Thoracic aorta (tissue), 2 donors: ENCODE measurements at regions not wholly inside any gene's neighbourhood (a gene's known extent, or its start where the extent isn't known, plus 50 kb on each side); places are given as distances from the start of the nearest gene placed in this dataset.
A peak's percentile ranks its signal among the peaks of the same experiment; 100 is the strongest.

Experiments used
- ATAC-seq: fragments of 150-250 bp; one replicate; pipeline ENCODE4 v1.8.0; 2017; ENCODE audit warnings: low read depth; ENCODE audit not compliant: insufficient number of reproducible peaks, low FRiP score
- DNase-seq: peaks from one replicate; pipeline ENCODE4 v3.0.0-alpha.2; 2020; ENCODE audit warnings: low spot score
- H3K27ac ChIP-seq, 2 donors: fragments of 200-600 bp; sonication (generic); 1 replicate in 1 of 2; 2 replicates in 1 of 2; pipeline ENCODE4 v1.5.1; 2016; ENCODE audit warnings: mild to moderate bottlenecking in 2 of 2, moderate library complexity in 2 of 2
- H3K27me3 ChIP-seq: fragments of 200-600 bp; sonication (generic); replicated peaks from 2 replicates; pipeline ENCODE4 v1.6.0; 2016; ENCODE audit warnings: mild to moderate bottlenecking; ENCODE audit not compliant: insufficient read depth
- H3K36me3 ChIP-seq: fragments of 200-600 bp; sonication (generic); one replicate; pipeline ENCODE4 v1.5.1; 2016
- H3K4me1 ChIP-seq, 2 donors: fragments of 200-600 bp; sonication (generic); 1 replicate in 1 of 2; 2 replicates in 1 of 2; pipeline versions ENCODE4 v1.5.1 to v1.6.0; 2016; ENCODE audit warnings: low read depth in 2 of 2, mild to moderate bottlenecking in 1 of 2; ENCODE audit not compliant: control insufficient read depth in 1 of 2
- H3K4me3 ChIP-seq: fragments of 200-600 bp; sonication (generic); 2 replicates; pipeline ENCODE4 v1.5.1; 2016; ENCODE audit warnings: mild to moderate bottlenecking
- H3K9me3 ChIP-seq: fragments of 200-600 bp; sonication (generic); 2 replicates; pipeline ENCODE4 v1.5.1; 2016
- CTCF ChIP-seq: fragments of 200-600 bp; sonication (generic); IDR thresholded peaks from one replicate; pipeline ENCODE4 v1.5.1; 2019; ENCODE audit warnings: antibody characterized with exemption

- Histone ChIP-seq H3K4me1 (peaks cover 3 to 16% of the 10 kb centered on the region in 2 donors), H3K36me3 (no peaks in the 10 kb centered on the region), H3K27me3 (no peaks in the 10 kb centered on the region), H3K9me3 (no peaks in the 10 kb centered on the region), H3K4me3 (no peak overlapping the region), H3K27ac (no peak overlapping the region)
- ATAC-seq: no peak
- no peak for DNase-seq
- no peak for TF ChIP-seq CTCF
Observed at GRCh38 chr14:101075801-101076413, 172.4 kb upstream of the RTL1 start.

- Histone ChIP-seq H3K36me3 (no peaks in the 10 kb centered on the region), H3K27ac (no peak overlapping the region), H3K9me3 (no peaks in the 10 kb centered on the region), H3K27me3 (no peaks in the 10 kb centered on the region), H3K4me1 (peaks cover 3 to 16% of the 10 kb centered on the region in 2 donors), H3K4me3 (no peak overlapping the region)
- ATAC-seq: no peak
- no peak for TF ChIP-seq CTCF
- no peak for DNase-seq
Observed at GRCh38 chr14:101076451-101077198, 173.1 kb upstream of the RTL1 start.

- Histone ChIP-seq H3K27ac (no peak overlapping the region), H3K36me3 (no peaks in the 10 kb centered on the region), H3K4me1 (peaks cover 3 to 16% of the 10 kb centered on the region in 2 donors), H3K4me3 (peak overlapping the region; percentile 27), H3K27me3 (no peaks in the 10 kb centered on the region), H3K9me3 (no peaks in the 10 kb centered on the region)
- no peak for ATAC-seq
- no peak for TF ChIP-seq CTCF
- DNase-seq: no peak
Observed at GRCh38 chr14:101077481-101078074, 174.1 kb upstream of the RTL1 start.

GRCh38 chr14:101078170-101078891, 174.8 kb upstream of the RTL1 start:
- no peaks in the 10 kb centered on the region for H3K9me3 ChIP-seq
- H3K27me3 ChIP-seq: no peaks in the 10 kb centered on the region
- H3K36me3 ChIP-seq: no peaks in the 10 kb centered on the region
- no peak for DNase-seq
- TF ChIP-seq CTCF: no peak
- H3K4me1 ChIP-seq: peaks cover 3 to 11% of the 10 kb centered on the region in 2 donors
- no peak for ATAC-seq
- no peak overlapping the region for H3K4me3 ChIP-seq
- no peak overlapping the region for H3K27ac ChIP-seq

GRCh38 chr14:101078892-101079221, 175.3 kb upstream of the RTL1 start:
- no peak for TF ChIP-seq CTCF
- DNase-seq: no peak

More at GRCh38 chr14:101078892-101079221, 175.3 kb upstream of the RTL1 start:
- no peak overlapping the region for H3K27ac ChIP-seq
- no peaks in the 10 kb centered on the region for H3K36me3 ChIP-seq
- no peak overlapping the region for H3K4me3 ChIP-seq
- no peaks in the 10 kb centered on the region for H3K27me3 ChIP-seq
- ATAC-seq: no peak
- no peaks in the 10 kb centered on the region for H3K9me3 ChIP-seq
- peaks cover 3 to 7% of the 10 kb centered on the region in 2 donors for H3K4me1 ChIP-seq
